Osteocyte (in vitro differentiated cells): ENCODE measurements at regions not wholly inside any gene's neighbourhood (a gene's known extent, or its start where the extent isn't known, plus 50 kb on each side); places are given as distances from the start of the nearest gene placed in this dataset.

Source experiments
- DNase-seq: peaks from one replicate; pipeline ENCODE4 v3.0.0; 2021; ENCODE audit warnings: mixed read lengths; ENCODE audit not compliant: unreplicated experiment; ENCODE audit errors: extremely low spot score
- H3K27ac Mint-ChIP-seq: one replicate; pipeline ENCODE4 v1.8.0; 2021; ENCODE audit warnings: mild to moderate bottlenecking, mixed read lengths; ENCODE audit not compliant: unreplicated experiment
- H3K27me3 Mint-ChIP-seq: one replicate; pipeline ENCODE4 v1.8.0; 2021; ENCODE audit warnings: mixed read lengths; ENCODE audit not compliant: unreplicated experiment
- H3K36me3 Mint-ChIP-seq: one replicate; pipeline ENCODE4 v1.8.0; 2021; ENCODE audit warnings: mixed read lengths; ENCODE audit not compliant: unreplicated experiment
- H3K4me1 Mint-ChIP-seq: one replicate; pipeline ENCODE4 v1.8.0; 2021; ENCODE audit warnings: mixed read lengths; ENCODE audit not compliant: unreplicated experiment
- H3K4me3 Mint-ChIP-seq: one replicate; pipeline ENCODE4 v1.8.0; 2021; ENCODE audit warnings: mild to moderate bottlenecking, moderate library complexity, mixed read lengths; ENCODE audit not compliant: unreplicated experiment
- H3K9me3 Mint-ChIP-seq: one replicate; pipeline ENCODE4 v1.8.0; 2021; ENCODE audit warnings: mixed read lengths; ENCODE audit not compliant: unreplicated experiment
- TF ChIP-seq, protein P1 (sequence below): fragments of 200-600 bp; sonication (generic); IDR thresholded peaks from 2 replicates; pipeline ENCODE4 v1.5.0; 2021; ENCODE audit warnings: antibody characterized with exemption, mild to moderate bottlenecking, moderate library complexity

- DNase-seq = no peak
- TF ChIP-seq, protein P1, sequence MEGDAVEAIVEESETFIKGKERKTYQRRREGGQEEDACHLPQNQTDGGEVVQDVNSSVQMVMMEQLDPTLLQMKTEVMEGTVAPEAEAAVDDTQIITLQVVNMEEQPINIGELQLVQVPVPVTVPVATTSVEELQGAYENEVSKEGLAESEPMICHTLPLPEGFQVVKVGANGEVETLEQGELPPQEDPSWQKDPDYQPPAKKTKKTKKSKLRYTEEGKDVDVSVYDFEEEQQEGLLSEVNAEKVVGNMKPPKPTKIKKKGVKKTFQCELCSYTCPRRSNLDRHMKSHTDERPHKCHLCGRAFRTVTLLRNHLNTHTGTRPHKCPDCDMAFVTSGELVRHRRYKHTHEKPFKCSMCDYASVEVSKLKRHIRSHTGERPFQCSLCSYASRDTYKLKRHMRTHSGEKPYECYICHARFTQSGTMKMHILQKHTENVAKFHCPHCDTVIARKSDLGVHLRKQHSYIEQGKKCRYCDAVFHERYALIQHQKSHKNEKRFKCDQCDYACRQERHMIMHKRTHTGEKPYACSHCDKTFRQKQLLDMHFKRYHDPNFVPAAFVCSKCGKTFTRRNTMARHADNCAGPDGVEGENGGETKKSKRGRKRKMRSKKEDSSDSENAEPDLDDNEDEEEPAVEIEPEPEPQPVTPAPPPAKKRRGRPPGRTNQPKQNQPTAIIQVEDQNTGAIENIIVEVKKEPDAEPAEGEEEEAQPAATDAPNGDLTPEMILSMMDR = no peak
- Mint-ChIP-seq H3K36me3 (no peaks in the 10 kb centered on the region), H3K4me3 (no peak overlapping the region), H3K27ac (no peak overlapping the region), H3K4me1 (no peaks in the 10 kb centered on the region), H3K27me3 (no peaks in the 10 kb centered on the region), H3K9me3 (peaks cover 5% of the 10 kb centered on the region)
Observed at GRCh38 chr10:105969884-105970377, 1194.6 kb downstream of the SORCS1 start.

DNA sequence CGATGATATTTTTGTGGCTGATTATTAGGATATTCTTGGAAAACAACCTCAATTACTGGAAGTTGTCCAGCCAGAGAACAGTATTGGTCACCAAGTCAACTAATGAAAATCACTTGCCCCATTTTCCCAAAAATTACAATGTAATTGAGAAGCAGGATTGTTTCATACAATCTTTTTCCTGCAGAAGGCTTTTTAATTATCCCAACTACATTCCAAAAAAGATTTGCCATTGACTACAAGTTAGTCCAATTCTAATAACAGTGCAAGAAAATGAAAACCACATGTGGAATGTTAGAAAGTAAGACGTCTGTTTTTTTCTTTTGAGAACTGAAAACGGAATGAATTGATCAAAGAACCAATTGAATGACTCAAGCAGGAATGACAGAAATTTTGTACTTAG lies 1195.8 kb downstream of the SORCS1 start:
- no peak overlapping the region for H3K27ac Mint-ChIP-seq
- DNase-seq = no peak
- H3K4me1 Mint-ChIP-seq = no peaks in the 10 kb centered on the region
- H3K36me3 Mint-ChIP-seq = no peaks in the 10 kb centered on the region
- no peaks in the 10 kb centered on the region for H3K27me3 Mint-ChIP-seq
- TF ChIP-seq, protein P1 = no peak
- H3K4me3 Mint-ChIP-seq = no peak overlapping the region
- peaks cover 5% of the 10 kb centered on the region for H3K9me3 Mint-ChIP-seq

- H3K27me3 Mint-ChIP-seq = no peaks in the 10 kb centered on the region
- H3K36me3 Mint-ChIP-seq = no peaks in the 10 kb centered on the region
- H3K9me3 Mint-ChIP-seq = peaks cover 10% of the 10 kb centered on the region
- H3K27ac Mint-ChIP-seq = no peak overlapping the region
- H3K4me1 Mint-ChIP-seq = no peaks in the 10 kb centered on the region
- no peak overlapping the region for H3K4me3 Mint-ChIP-seq
- no peak for DNase-seq
- TF ChIP-seq, protein P1 = no peak
Observed at GRCh38 chr10:105967256-105967655, 1197.2 kb downstream of the SORCS1 start.

- no peaks in the 10 kb centered on the region for H3K36me3 Mint-ChIP-seq
- no peak overlapping the region for H3K27ac Mint-ChIP-seq
- no peak overlapping the region for H3K4me3 Mint-ChIP-seq
- TF ChIP-seq, protein P1 = no peak
- DNase-seq = no peak
- no peaks in the 10 kb centered on the region for H3K27me3 Mint-ChIP-seq
- no peaks in the 10 kb centered on the region for H3K4me1 Mint-ChIP-seq
- H3K9me3 Mint-ChIP-seq = peaks cover 6% of the 10 kb centered on the region
Observed at GRCh38 chr10:105965141-105965540, 1199.4 kb downstream of the SORCS1 start.

- TF ChIP-seq, protein P1 = no peak
- Mint-ChIP-seq H3K9me3 (peaks cover 9% of the 10 kb centered on the region), H3K36me3 (no peaks in the 10 kb centered on the region), H3K4me3 (no peak overlapping the region), H3K27ac (no peak overlapping the region), H3K27me3 (no peaks in the 10 kb centered on the region), H3K4me1 (no peaks in the 10 kb centered on the region)
- DNase-seq = no peak
Observed at GRCh38 chr10:105964009-105964408, 1200.5 kb downstream of the SORCS1 start.
